ENCODE measurements at regions not wholly inside any gene's neighbourhood (a gene's known extent, or its start where the extent isn't known, plus 50 kb on each side); places are given as distances from the start of the nearest gene placed in this dataset.
A peak's percentile ranks its signal among the peaks of the same experiment; 100 is the strongest.

DNA sequence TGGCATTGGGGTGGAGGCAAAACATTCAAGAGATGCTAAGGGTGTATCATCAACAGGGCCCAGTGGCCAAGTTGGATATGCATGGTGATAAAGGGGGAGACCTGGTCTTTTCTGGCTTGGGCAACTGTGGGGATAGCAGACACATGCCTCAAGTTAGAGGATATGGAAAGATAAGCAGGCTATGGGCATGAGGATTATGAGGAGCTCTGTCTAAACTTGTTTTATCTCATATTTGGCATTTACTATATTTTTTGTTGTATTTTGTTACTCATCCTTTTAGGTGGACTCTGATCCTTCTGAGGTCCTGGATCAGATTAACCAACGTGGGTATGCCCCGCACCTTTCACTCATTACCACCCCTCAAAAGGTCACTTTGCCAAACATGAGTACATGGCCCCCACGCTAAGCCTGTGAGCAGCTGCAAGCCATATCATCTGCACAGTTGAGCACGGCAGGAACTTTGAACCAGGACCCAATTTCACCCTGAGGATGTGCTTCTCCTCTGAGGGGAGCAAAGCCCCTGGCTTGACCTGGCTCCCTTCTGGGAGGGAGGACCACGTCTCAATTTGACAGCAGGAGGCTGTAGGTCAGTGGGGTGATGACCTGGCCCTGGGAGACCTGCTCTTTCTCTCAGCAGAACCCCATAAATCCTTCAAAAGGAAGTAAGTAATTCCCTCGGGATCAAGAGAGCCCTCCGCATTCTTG is 71.1 kb upstream of the CD180 start:
- intact Hi-C loops (cut with DNase I): no loop called here
- H3K9ac ChIP-seq (ENCODE audit: low read length in 3 of 3): no peak overlapping the region
- H3K4me3 ChIP-seq (ENCODE audit: low read length in 3 of 3): no peak overlapping the region
- DNase-seq (peak in 3 of 5 donors; percentile 66 to 91 (median 68)), FAIRE-seq (no peak)
- TF ChIP-seq, protein P1, sequence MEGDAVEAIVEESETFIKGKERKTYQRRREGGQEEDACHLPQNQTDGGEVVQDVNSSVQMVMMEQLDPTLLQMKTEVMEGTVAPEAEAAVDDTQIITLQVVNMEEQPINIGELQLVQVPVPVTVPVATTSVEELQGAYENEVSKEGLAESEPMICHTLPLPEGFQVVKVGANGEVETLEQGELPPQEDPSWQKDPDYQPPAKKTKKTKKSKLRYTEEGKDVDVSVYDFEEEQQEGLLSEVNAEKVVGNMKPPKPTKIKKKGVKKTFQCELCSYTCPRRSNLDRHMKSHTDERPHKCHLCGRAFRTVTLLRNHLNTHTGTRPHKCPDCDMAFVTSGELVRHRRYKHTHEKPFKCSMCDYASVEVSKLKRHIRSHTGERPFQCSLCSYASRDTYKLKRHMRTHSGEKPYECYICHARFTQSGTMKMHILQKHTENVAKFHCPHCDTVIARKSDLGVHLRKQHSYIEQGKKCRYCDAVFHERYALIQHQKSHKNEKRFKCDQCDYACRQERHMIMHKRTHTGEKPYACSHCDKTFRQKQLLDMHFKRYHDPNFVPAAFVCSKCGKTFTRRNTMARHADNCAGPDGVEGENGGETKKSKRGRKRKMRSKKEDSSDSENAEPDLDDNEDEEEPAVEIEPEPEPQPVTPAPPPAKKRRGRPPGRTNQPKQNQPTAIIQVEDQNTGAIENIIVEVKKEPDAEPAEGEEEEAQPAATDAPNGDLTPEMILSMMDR (IDR thresholded peaks at IDR 0.05; ENCODE audit: borderline replicate concordance, extremely low read depth, insufficient read depth): no peak
- no peaks in the 10 kb centered on the region for H3K27me3 ChIP-seq (ENCODE audit: control insufficient read depth, insufficient read depth, low read length)
- H3K4me1 ChIP-seq (ENCODE audit: control insufficient read depth in 2 of 3, insufficient read depth in 2 of 3, low read depth in 1 of 3, low read length in 3 of 3): peaks cover 3 to 24% (median 22%) of the 10 kb centered on the region in 3 donors
- peak overlapping the region; percentile 85 to 87 for H3K27ac ChIP-seq (ENCODE audit: low read depth in 2 of 2, low read length in 2 of 2)
- no peaks in the 10 kb centered on the region for H3K36me3 ChIP-seq (ENCODE audit: control insufficient read depth in 2 of 3, insufficient read depth in 3 of 3, low read length in 3 of 3)
- H3K9me3 ChIP-seq (ENCODE audit: control insufficient read depth in 2 of 3, insufficient read depth in 1 of 3, low read length in 3 of 3): no peaks in the 10 kb centered on the region

DNA sequence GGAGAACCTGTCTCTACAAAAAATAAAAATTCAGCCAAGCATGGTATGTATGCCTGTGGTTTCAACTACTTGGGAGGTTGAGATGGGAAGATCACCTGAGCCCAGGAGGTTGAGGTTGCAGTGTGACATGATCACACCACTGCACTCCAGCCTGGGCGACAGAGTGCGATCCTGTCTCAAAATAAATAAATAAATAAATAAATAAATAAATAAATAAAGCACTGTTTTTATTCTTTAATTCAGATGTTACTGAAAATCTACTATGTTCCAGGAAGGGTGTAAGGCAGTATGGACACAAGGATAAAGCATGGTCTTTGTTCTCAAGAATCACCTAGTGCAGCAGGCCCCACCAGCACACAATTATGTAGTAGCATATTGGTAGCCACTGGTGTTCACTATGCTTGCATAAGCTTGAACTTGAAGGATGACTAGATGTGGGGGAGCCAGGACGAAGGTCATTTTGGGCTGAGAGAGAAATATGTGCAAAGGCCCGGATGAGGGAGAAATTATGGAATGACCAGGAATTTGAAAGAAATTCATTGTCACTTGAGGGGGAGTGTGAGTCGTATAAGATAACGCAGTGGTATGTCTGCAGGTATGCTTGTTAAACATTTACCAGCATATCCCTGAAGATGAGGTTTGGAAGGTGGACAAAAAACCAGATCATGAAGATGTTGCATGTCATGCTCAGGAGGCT is 70.2 kb upstream of the CD180 start:
- H3K9ac ChIP-seq (ENCODE audit: low read length in 3 of 3): no peak overlapping the region
- TF ChIP-seq, protein P1 (IDR thresholded peaks at IDR 0.05; ENCODE audit: borderline replicate concordance, extremely low read depth, insufficient read depth): no peak
- FAIRE-seq: no peak

DNA sequence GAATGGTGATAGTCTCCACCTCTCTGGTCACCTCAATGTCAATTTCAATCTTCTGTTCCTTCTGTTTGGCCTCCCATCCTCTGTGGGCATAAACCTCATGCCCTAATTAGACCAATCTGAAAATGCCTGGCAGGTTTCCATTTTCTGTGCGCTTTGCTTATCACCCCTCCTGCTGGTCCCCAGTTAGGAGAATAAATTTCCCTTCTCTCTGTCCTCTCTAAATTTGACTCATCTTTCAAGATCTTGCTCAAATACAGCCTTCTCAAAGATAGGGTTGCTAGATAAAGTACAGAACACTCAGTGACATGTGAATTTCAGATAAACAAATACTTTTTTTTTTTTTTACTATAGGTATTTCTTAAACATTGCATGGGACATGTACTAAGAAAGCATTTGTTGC is 69.4 kb upstream of the CD180 start:
- no peaks in the 10 kb centered on the region for H3K36me3 ChIP-seq (ENCODE audit: control insufficient read depth in 2 of 3, insufficient read depth in 3 of 3, low read length in 3 of 3)
- no peaks in the 10 kb centered on the region for H3K27me3 ChIP-seq (ENCODE audit: control insufficient read depth, insufficient read depth, low read length)
- FAIRE-seq (no peak), DNase-seq (no peak)
- H3K4me3 ChIP-seq (ENCODE audit: low read length in 3 of 3): no peak overlapping the region
- no peaks in the 10 kb centered on the region for H3K9me3 ChIP-seq (ENCODE audit: control insufficient read depth in 2 of 3, insufficient read depth in 1 of 3, low read length in 3 of 3)
- no peak overlapping the region for H3K9ac ChIP-seq (ENCODE audit: low read length in 3 of 3)
- peaks cover 3 to 24% (median 22%) of the 10 kb centered on the region in 3 donors for H3K4me1 ChIP-seq (ENCODE audit: control insufficient read depth in 2 of 3, insufficient read depth in 2 of 3, low read depth in 1 of 3, low read length in 3 of 3)
- TF ChIP-seq, protein P1 (IDR thresholded peaks at IDR 0.05; ENCODE audit: borderline replicate concordance, extremely low read depth, insufficient read depth): no peak
- H3K27ac ChIP-seq (ENCODE audit: low read depth in 2 of 2, low read length in 2 of 2): no peak overlapping the region
- intact Hi-C loops (cut with DNase I): no loop called here

More for the DNA sequence above, 70.2 kb upstream of the CD180 start:
- intact Hi-C loops (cut with DNase I): no loop called here
- Histone ChIP-seq H3K36me3 (ENCODE audit: control insufficient read depth in 2 of 3, insufficient read depth in 3 of 3, low read length in 3 of 3) (no peaks in the 10 kb centered on the region), H3K4me1 (ENCODE audit: control insufficient read depth in 2 of 3, insufficient read depth in 2 of 3, low read depth in 1 of 3, low read length in 3 of 3) (peaks cover 3 to 24% (median 22%) of the 10 kb centered on the region in 3 donors), H3K9me3 (ENCODE audit: control insufficient read depth in 2 of 3, insufficient read depth in 1 of 3, low read length in 3 of 3) (no peaks in the 10 kb centered on the region), H3K27ac (ENCODE audit: low read depth in 2 of 2, low read length in 2 of 2) (peak overlapping the region; percentile 85 to 87), H3K27me3 (ENCODE audit: control insufficient read depth, insufficient read depth, low read length) (no peaks in the 10 kb centered on the region), H3K4me3 (ENCODE audit: low read length in 3 of 3) (no peak overlapping the region)
- DNase-seq: no peak

Data from kidney (tissue), 13 donors.